ENCODE measurements at regions not wholly inside any gene's neighbourhood (a gene's known extent, or its start where the extent isn't known, plus 50 kb on each side); places are given as distances from the start of the nearest gene placed in this dataset.

- Histone ChIP-seq H3K27me3 (ENCODE audit: insufficient read depth, poor library complexity, severe bottlenecking) (no peaks in the 10 kb centered on the region), H3K4me3 (replicated peaks; ENCODE audit: insufficient read depth, low read length) (no peak overlapping the region), H3K27ac (replicated peaks) (no peak overlapping the region)
- TF ChIP-seq REST (IDR thresholded peaks at IDR 0.05; ENCODE audit: insufficient replicate concordance, low read depth) (no peak), CTCF (IDR thresholded peaks at IDR 0.05; ENCODE audit: insufficient read depth, low read length) (no peak), SPI1 (IDR thresholded peaks at IDR 0.05; ENCODE audit: borderline replicate concordance, low read depth) (no peak), GABPA (IDR thresholded peaks at IDR 0.05; ENCODE audit: low read depth) (no peak), POLR2AphosphoS5 (IDR thresholded peaks at IDR 0.05; ENCODE audit: low read depth) (no peak)
- no peak for DNase-seq (ENCODE audit: low read depth in 1 of 2, low spot score in 1 of 2)
Measured at GRCh38 chr12:124513297-124513867, 54.0 kb downstream of the NCOR2 start.

- H3K27me3 ChIP-seq (ENCODE audit: insufficient read depth, poor library complexity, severe bottlenecking) = no peaks in the 10 kb centered on the region
- no peak overlapping the region for H3K27ac ChIP-seq (replicated peaks)
- no peak for DNase-seq (ENCODE audit: low read depth in 1 of 2, low spot score in 1 of 2)
- H3K4me3 ChIP-seq (replicated peaks; ENCODE audit: insufficient read depth, low read length) = no peak overlapping the region
- TF ChIP-seq REST (IDR thresholded peaks at IDR 0.05; ENCODE audit: insufficient replicate concordance, low read depth) (no peak), POLR2AphosphoS5 (IDR thresholded peaks at IDR 0.05; ENCODE audit: low read depth) (no peak), GABPA (IDR thresholded peaks at IDR 0.05; ENCODE audit: low read depth) (no peak), CTCF (IDR thresholded peaks at IDR 0.05; ENCODE audit: insufficient read depth, low read length) (no peak), SPI1 (IDR thresholded peaks at IDR 0.05; ENCODE audit: borderline replicate concordance, low read depth) (no peak)
Measured at GRCh38 chr12:124512667-124513296, 54.6 kb downstream of the NCOR2 start.

- TF ChIP-seq GABPA (IDR thresholded peaks at IDR 0.05; ENCODE audit: low read depth) = no peak
- no peak for TF ChIP-seq CTCF (IDR thresholded peaks at IDR 0.05; ENCODE audit: insufficient read depth, low read length)
- TF ChIP-seq REST (IDR thresholded peaks at IDR 0.05; ENCODE audit: insufficient replicate concordance, low read depth) = no peak
- no peak for TF ChIP-seq POLR2AphosphoS5 (IDR thresholded peaks at IDR 0.05; ENCODE audit: low read depth)
- TF ChIP-seq SPI1 (IDR thresholded peaks at IDR 0.05; ENCODE audit: borderline replicate concordance, low read depth) = no peak
- no peak overlapping the region for H3K27ac ChIP-seq (replicated peaks)
- no peak overlapping the region for H3K4me3 ChIP-seq (replicated peaks; ENCODE audit: insufficient read depth, low read length)
- DNase-seq (ENCODE audit: low read depth in 1 of 2, low spot score in 1 of 2) = no peak
- H3K27me3 ChIP-seq (ENCODE audit: insufficient read depth, poor library complexity, severe bottlenecking) = no peaks in the 10 kb centered on the region
Measured at GRCh38 chr12:124511259-124511985, 56.0 kb downstream of the NCOR2 start.

Data from HL-60 (cell line).